ENCODE measurements at regions not wholly inside any gene's neighbourhood (a gene's known extent, or its start where the extent isn't known, plus 50 kb on each side); places are given as distances from the start of the nearest gene placed in this dataset.

- Histone ChIP-seq H3K4me1 (ENCODE audit: control insufficient read depth in 2 of 2, insufficient read depth in 2 of 2, low read length in 2 of 2) (no peaks in the 10 kb centered on the region), H3K36me3 (replicated peaks in 1 of 2; ENCODE audit: control extremely low read depth in 1 of 2, control insufficient read depth in 1 of 2, extremely low read depth in 1 of 2, insufficient read depth in 2 of 2, low read length in 1 of 2) (no peaks in the 10 kb centered on the region), H3K27me3 (replicated peaks in 1 of 4; ENCODE audit: control extremely low read depth in 1 of 4, control insufficient read depth in 3 of 4, insufficient read depth in 4 of 4, low read length in 3 of 4) (no peaks in the 10 kb centered on the region), H3K27ac (ENCODE audit: low read length in 2 of 2) (no peak overlapping the region), H3K4me2 (replicated peaks; ENCODE audit: low read depth, low read length, poor library complexity, severe bottlenecking) (no peak overlapping the region), H3K9ac (ENCODE audit: low read length) (no peak overlapping the region), H4K20me1 (ENCODE audit: control insufficient read depth, insufficient read depth, low read length, poor library complexity, severe bottlenecking) (no peaks in the 10 kb centered on the region), H3K79me2 (ENCODE audit: control insufficient read depth, insufficient read depth, low read length) (no peaks in the 10 kb centered on the region), H3K9me3 (ENCODE audit: control extremely low read depth in 1 of 3, control insufficient read depth in 2 of 3, insufficient read depth in 1 of 3, low read length in 2 of 3) (no peaks in the 10 kb centered on the region), H3K4me3 (ENCODE audit: control extremely low read depth in 1 of 5, extremely low read depth in 1 of 5, insufficient read depth in 1 of 5, low read depth in 2 of 5, low read length in 4 of 5) (no peak overlapping the region), H2AFZ (ENCODE audit: insufficient read depth, low read depth, low read length, poor library complexity, severe bottlenecking) (no peak overlapping the region)
- intact Hi-C loops (cut with micrococcal nuclease), result no loop called here
- no peak for TF ChIP-seq CTCF (IDR thresholded peaks at IDR 0.05)
- no peak for TF ChIP-seq EZH2 (IDR thresholded peaks at IDR 0.05; ENCODE audit: borderline replicate concordance, insufficient read depth, low read depth, low read length, poor library complexity, severe bottlenecking)
- Mint-ChIP-seq H3K27me3 (peaks cover 35% of the 10 kb centered on the region), H3K4me3 (no peak overlapping the region), H3K9me3 (ENCODE audit: insufficient read depth) (no peaks in the 10 kb centered on the region), H3K4me1 (no peaks in the 10 kb centered on the region), H3K27ac (no peak overlapping the region)
- 94% methylated on average over 5 of the region's 5 CpGs for WGBS (ENCODE audit: insufficient coverage)
- DNase-seq (no peak), ATAC-seq (ENCODE audit: low read depth) (no peak)
- CTCF ChIA-PET, result interaction anchor here (0.8 kb wide), 1 partner anchor 158 kb away, joined by 4 read pairs; no protein-coding TSS in a partner anchor
- POLR2A ChIA-PET, result no interaction called here
These were observed 69.7 kb upstream of the INCENP start for GRCh38 chr11:62054081-62054480.

- H2AFZ ChIP-seq (ENCODE audit: insufficient read depth, low read depth, low read length, poor library complexity, severe bottlenecking), result no peak overlapping the region
- intact Hi-C loops (cut with micrococcal nuclease), result no loop called here
- no peaks in the 10 kb centered on the region for H4K20me1 ChIP-seq (ENCODE audit: control insufficient read depth, insufficient read depth, low read length, poor library complexity, severe bottlenecking)
- H3K4me2 ChIP-seq (replicated peaks; ENCODE audit: low read depth, low read length, poor library complexity, severe bottlenecking), result no peak overlapping the region
- DNase-seq (no peak), ATAC-seq (ENCODE audit: low read depth) (no peak)
- H3K9ac ChIP-seq (ENCODE audit: low read length), result no peak overlapping the region
- ChIA-PET POLR2A (no interaction called here), CTCF (interaction anchor here (3.1 kb wide), 1 partner anchor 104 kb away, joined by 11 read pairs; no protein-coding TSS in a partner anchor)
- TF ChIP-seq EZH2 (IDR thresholded peaks at IDR 0.05; ENCODE audit: borderline replicate concordance, insufficient read depth, low read depth, low read length, poor library complexity, severe bottlenecking) (no peak), CTCF (IDR thresholded peaks at IDR 0.05) (no peak)
- 94% methylated on average over 3 of the region's 5 CpGs for WGBS (ENCODE audit: insufficient coverage)
- Mint-ChIP-seq H3K27ac (no peak overlapping the region), H3K27me3 (peaks cover 44% of the 10 kb centered on the region), H3K9me3 (ENCODE audit: insufficient read depth) (no peaks in the 10 kb centered on the region), H3K4me1 (no peaks in the 10 kb centered on the region), H3K4me3 (no peak overlapping the region)
- no peaks in the 10 kb centered on the region for H3K9me3 ChIP-seq (ENCODE audit: control extremely low read depth in 1 of 3, control insufficient read depth in 2 of 3, insufficient read depth in 1 of 3, low read length in 2 of 3)
- H3K79me2 ChIP-seq (ENCODE audit: control insufficient read depth, insufficient read depth, low read length), result no peaks in the 10 kb centered on the region
- H3K27ac ChIP-seq (ENCODE audit: low read length in 2 of 2), result no peak overlapping the region
- H3K27me3 ChIP-seq (replicated peaks in 1 of 4; ENCODE audit: control extremely low read depth in 1 of 4, control insufficient read depth in 3 of 4, insufficient read depth in 4 of 4, low read length in 3 of 4), result peaks cover 0 to 4% (median 2%) of the 10 kb centered on the region in 4 experiments
- H3K36me3 ChIP-seq (replicated peaks in 1 of 2; ENCODE audit: control extremely low read depth in 1 of 2, control insufficient read depth in 1 of 2, extremely low read depth in 1 of 2, insufficient read depth in 2 of 2, low read length in 1 of 2), result no peaks in the 10 kb centered on the region
- H3K4me3 ChIP-seq (ENCODE audit: control extremely low read depth in 1 of 5, extremely low read depth in 1 of 5, insufficient read depth in 1 of 5, low read depth in 2 of 5, low read length in 4 of 5), result no peak overlapping the region
- no peaks in the 10 kb centered on the region for H3K4me1 ChIP-seq (ENCODE audit: control insufficient read depth in 2 of 2, insufficient read depth in 2 of 2, low read length in 2 of 2)
These were observed 73.1 kb upstream of the INCENP start for GRCh38 chr11:62050716-62051115.

All from B cell (primary cell).